ENCODE measurements at regions not wholly inside any gene's neighbourhood (a gene's known extent, or its start where the extent isn't known, plus 50 kb on each side); places are given as distances from the start of the nearest gene placed in this dataset.
"Not testable (repeated sequence)": the region's sequence is repeated elsewhere in the genome, so short reads cannot be mapped to it uniquely, and the experiment has no call there.

GRCh38 chr12:97716356-97716755 is 253.8 kb downstream of the RMST start:
- Histone ChIP-seq H3K4me2 (ENCODE audit: insufficient read depth, low read length) (no peak overlapping the region), H3K9me3 (replicated peaks; ENCODE audit: control insufficient read depth, insufficient read depth, low read depth, low read length) (no peaks in the 10 kb centered on the region), H3K79me2 (ENCODE audit: control insufficient read depth, insufficient read depth, low read length) (no peaks in the 10 kb centered on the region), H3K27me3 (ENCODE audit: control insufficient read depth in 2 of 2, insufficient read depth in 2 of 2, low read length in 2 of 2) (no peaks in the 10 kb centered on the region), H3K4me1 (replicated peaks in 1 of 2; ENCODE audit: control insufficient read depth in 2 of 2, insufficient read depth in 2 of 2, low read length in 2 of 2) (no peaks in the 10 kb centered on the region), H3K27ac (ENCODE audit: extremely low read depth, low read depth, low read length) (no peak overlapping the region), H3K9me1 (ENCODE audit: control insufficient read depth, insufficient read depth, low read length) (no peaks in the 10 kb centered on the region), H4K20me1 (replicated peaks; ENCODE audit: control insufficient read depth, insufficient read depth, low read length) (no peaks in the 10 kb centered on the region), H3K9ac (ENCODE audit: insufficient read depth in 1 of 2, low read depth in 2 of 2, low read length in 2 of 2) (no peak overlapping the region), H2AFZ (ENCODE audit: low read depth, low read length) (no peak overlapping the region), H3K36me3 (ENCODE audit: control insufficient read depth, insufficient read depth, low read length) (no peaks in the 10 kb centered on the region), H3K4me3 (no peak overlapping the region)
- BruUV-seq (replicated peaks) = no TSS peak
- TF ChIP-seq MCM7 (IDR thresholded peaks at IDR 0.05) = no peak
- 0 out of 6 replicates have a peak, but pooled peaks of 1 of the 3 experiments have one; percentile 6 for TF ChIP-seq CTCF (IDR thresholded peaks at IDR 0.05 in 2 of 3, conservative IDR thresholded peaks at IDR 0.05 in 1 of 3; ENCODE audit: insufficient read depth in 2 of 3, low read depth in 1 of 3, low read length in 3 of 3)
- WGBS (ENCODE audit: insufficient coverage, low coverage, missing lambda C conversion rate) = 0% methylated on average over 1 of the region's 1 CpG
- ChIA-PET CTCF (ENCODE audit: low intra/inter-chr PET ratio) (interaction anchor here (0.6 kb wide), 1 partner anchor 30 kb away, joined by 3 read pairs; no protein-coding TSS in a partner anchor), POLR2A (no interaction called here)
- no peak for FAIRE-seq
- no peak for ATAC-seq
- intact Hi-C loops (cut with micrococcal nuclease) (no loop called here), in situ Hi-C loops (cut with MboI) (no loop called here)
- no peak for DNase-seq (ENCODE audit: extremely low read depth in 1 of 4, low spot score in 3 of 4)

- in situ Hi-C loops (cut with MboI); H3K27me3 ChIP-seq (ENCODE audit: control insufficient read depth in 2 of 2, insufficient read depth in 2 of 2, low read length in 2 of 2): not testable (repeated sequence)
Measured at GRCh38 chr12:97723801-97724200, 261.2 kb downstream of the RMST start.

More at GRCh38 chr12:97723801-97724200, 261.2 kb downstream of the RMST start:
- WGBS (ENCODE audit: insufficient coverage, low coverage, missing lambda C conversion rate) = 4% methylated on average over 12 of the region's 22 CpGs
- BruUV-seq (replicated peaks); H3K4me1 ChIP-seq (replicated peaks in 1 of 2; ENCODE audit: control insufficient read depth in 2 of 2, insufficient read depth in 2 of 2, low read length in 2 of 2); DNase-seq (ENCODE audit: extremely low read depth in 1 of 4, low spot score in 3 of 4); CTCF ChIA-PET (ENCODE audit: low intra/inter-chr PET ratio); FAIRE-seq; H2AFZ ChIP-seq (ENCODE audit: low read depth, low read length); H3K79me2 ChIP-seq (ENCODE audit: control insufficient read depth, insufficient read depth, low read length); H3K4me2 ChIP-seq (ENCODE audit: insufficient read depth, low read length); H3K9me1 ChIP-seq (ENCODE audit: control insufficient read depth, insufficient read depth, low read length); H3K36me3 ChIP-seq (ENCODE audit: control insufficient read depth, insufficient read depth, low read length); POLR2A ChIA-PET; H3K4me3 ChIP-seq; H3K9me3 ChIP-seq (replicated peaks; ENCODE audit: control insufficient read depth, insufficient read depth, low read depth, low read length); H3K27ac ChIP-seq (ENCODE audit: extremely low read depth, low read depth, low read length); ATAC-seq; H4K20me1 ChIP-seq (replicated peaks; ENCODE audit: control insufficient read depth, insufficient read depth, low read length); intact Hi-C loops (cut with micrococcal nuclease); H3K9ac ChIP-seq (ENCODE audit: insufficient read depth in 1 of 2, low read depth in 2 of 2, low read length in 2 of 2): not testable (repeated sequence)

Data from K562 (cell line).